Neural progenitor cell (in vitro differentiated cells): ENCODE measurements at regions not wholly inside any gene's neighbourhood (a gene's known extent, or its start where the extent isn't known, plus 50 kb on each side); places are given as distances from the start of the nearest gene placed in this dataset.

Experiments used
- CTCF ChIP-seq: fragments of 200-600 bp; sonication (generic); IDR thresholded peaks from 2 replicates; pipeline ENCODE4 v1.5.1; 2017; ENCODE audit warnings: antibody characterized with exemption, mild to moderate bottlenecking
- EZH2 ChIP-seq: fragments of 200-600 bp; sonication (generic); IDR thresholded peaks from 2 replicates; pipeline ENCODE4 v1.6.1; 2017; ENCODE audit warnings: antibody characterized with exemption, mild to moderate bottlenecking, moderate library complexity

- TF ChIP-seq CTCF (no peak), EZH2 (no peak)
These were observed 241.7 kb upstream of the NEGR1 start for GRCh38 chr1:72524021-72524420.
